ENCODE measurements at regions not wholly inside any gene's neighbourhood (a gene's known extent, or its start where the extent isn't known, plus 50 kb on each side); places are given as distances from the start of the nearest gene placed in this dataset.

DNA sequence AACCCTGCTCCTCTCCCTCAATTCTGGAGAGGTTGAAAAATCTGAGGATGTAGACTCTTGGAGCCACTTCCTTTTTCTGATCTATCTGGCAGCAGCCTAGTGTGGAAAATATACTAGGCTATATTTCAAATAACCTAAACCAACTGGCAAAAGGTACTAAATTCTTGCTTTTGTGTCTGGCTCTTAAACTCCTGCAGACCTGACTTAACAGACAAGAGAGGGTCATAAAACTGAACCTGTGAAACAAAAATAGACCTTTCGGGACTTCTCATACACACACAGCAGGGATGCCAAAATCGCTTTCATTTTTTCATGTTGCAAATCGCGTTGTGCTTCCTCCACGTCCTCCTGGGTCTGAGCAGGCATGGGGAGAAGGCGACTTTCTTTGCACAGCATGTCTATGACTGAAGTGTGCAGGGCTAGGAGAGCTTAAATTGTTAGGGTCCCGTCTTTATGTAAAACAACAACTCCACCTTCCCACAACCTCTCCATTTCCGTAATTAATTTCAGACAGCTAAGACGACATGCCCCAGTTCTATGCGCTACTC, 520.7 kb upstream of the PSMD7 start:
- H3K27ac ChIP-seq = no peak overlapping the region
- H3K36me3 ChIP-seq = no peaks in the 10 kb centered on the region
- intact Hi-C loops (cut with DNase I) = no loop called here
- no peaks in the 10 kb centered on the region for H3K9me3 ChIP-seq
- H3K27me3 ChIP-seq = no peaks in the 10 kb centered on the region
- no peaks in the 10 kb centered on the region for H3K4me1 ChIP-seq
- no peak overlapping the region for H3K4me3 ChIP-seq
- no peak for DNase-seq (ENCODE audit: extremely low spot score in 2 of 2)
- TF ChIP-seq POLR2A (IDR thresholded peaks at IDR 0.05) (no peak), CTCF (IDR thresholded peaks at IDR 0.05) (no peak), POLR2AphosphoS5 (IDR thresholded peaks at IDR 0.05; ENCODE audit: insufficient read depth in 1 of 2, low read depth in 1 of 2) (no peak)

DNA sequence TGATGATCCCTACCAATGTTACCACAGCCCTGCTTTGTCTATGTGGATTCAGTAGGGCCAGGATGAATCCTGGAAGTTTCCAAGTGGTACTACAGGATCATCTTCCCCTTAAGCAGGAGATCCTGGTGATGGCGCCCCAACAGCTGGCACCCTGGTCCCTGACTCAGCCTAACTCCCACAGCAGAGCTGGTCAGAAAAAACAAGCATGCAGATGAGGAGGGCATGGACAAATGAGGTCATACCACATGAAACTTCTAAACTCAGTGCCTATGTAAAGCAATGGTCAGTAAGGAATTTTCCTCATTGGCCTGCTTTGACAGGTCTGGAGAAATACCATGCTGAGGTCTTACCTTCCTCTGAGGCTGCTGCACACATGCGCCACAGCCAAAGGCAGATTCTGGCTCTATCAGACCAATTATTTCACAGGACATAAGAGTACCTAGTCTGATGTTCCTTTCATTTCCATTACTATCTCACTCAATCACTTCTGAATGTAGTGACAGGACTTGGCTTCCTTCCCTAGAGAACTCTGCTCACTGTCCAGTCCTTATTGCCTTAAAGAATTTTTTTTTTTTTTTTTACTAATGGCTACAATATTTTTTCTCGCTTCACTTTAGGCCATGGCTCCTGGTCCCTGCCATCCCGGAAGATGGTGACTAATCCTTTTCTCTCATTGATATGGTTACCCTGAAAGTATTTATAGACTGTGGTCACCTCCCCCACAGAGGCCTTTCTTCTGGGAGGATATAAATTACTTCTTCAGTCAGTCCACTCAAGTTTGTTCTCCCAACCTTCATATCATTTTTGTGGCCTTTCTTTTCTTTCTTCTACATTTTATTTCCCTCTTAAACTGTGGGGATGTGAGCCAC, 525.2 kb upstream of the PSMD7 start:
- H3K4me1 ChIP-seq = no peaks in the 10 kb centered on the region

GRCh38 chr16:73768786-73769203, 527.8 kb upstream of the PSMD7 start:
- no peak for DNase-seq (ENCODE audit: extremely low spot score in 2 of 2)
- TF ChIP-seq POLR2AphosphoS5 (IDR thresholded peaks at IDR 0.05; ENCODE audit: insufficient read depth in 1 of 2, low read depth in 1 of 2) (no peak), CTCF (IDR thresholded peaks at IDR 0.05) (no peak), POLR2A (IDR thresholded peaks at IDR 0.05) (no peak)
- no peak overlapping the region for H3K27ac ChIP-seq
- H3K36me3 ChIP-seq = no peaks in the 10 kb centered on the region
- no peaks in the 10 kb centered on the region for H3K4me1 ChIP-seq
- no peaks in the 10 kb centered on the region for H3K27me3 ChIP-seq
- H3K9me3 ChIP-seq = no peaks in the 10 kb centered on the region
- no peak overlapping the region for H3K4me3 ChIP-seq
- intact Hi-C loops (cut with DNase I) = no loop called here

More for the DNA sequence above, 525.2 kb upstream of the PSMD7 start:
- no peaks in the 10 kb centered on the region for H3K27me3 ChIP-seq
- intact Hi-C loops (cut with DNase I) = no loop called here
- no peaks in the 10 kb centered on the region for H3K9me3 ChIP-seq
- no peak for DNase-seq (ENCODE audit: extremely low spot score in 2 of 2)
- H3K27ac ChIP-seq = no peak overlapping the region
- no peak overlapping the region for H3K4me3 ChIP-seq
- H3K36me3 ChIP-seq = no peaks in the 10 kb centered on the region
- TF ChIP-seq CTCF (IDR thresholded peaks at IDR 0.05) = no peak
- no peak for TF ChIP-seq POLR2A (IDR thresholded peaks at IDR 0.05)
- no peak for TF ChIP-seq POLR2AphosphoS5 (IDR thresholded peaks at IDR 0.05; ENCODE audit: insufficient read depth in 1 of 2, low read depth in 1 of 2)

DNA sequence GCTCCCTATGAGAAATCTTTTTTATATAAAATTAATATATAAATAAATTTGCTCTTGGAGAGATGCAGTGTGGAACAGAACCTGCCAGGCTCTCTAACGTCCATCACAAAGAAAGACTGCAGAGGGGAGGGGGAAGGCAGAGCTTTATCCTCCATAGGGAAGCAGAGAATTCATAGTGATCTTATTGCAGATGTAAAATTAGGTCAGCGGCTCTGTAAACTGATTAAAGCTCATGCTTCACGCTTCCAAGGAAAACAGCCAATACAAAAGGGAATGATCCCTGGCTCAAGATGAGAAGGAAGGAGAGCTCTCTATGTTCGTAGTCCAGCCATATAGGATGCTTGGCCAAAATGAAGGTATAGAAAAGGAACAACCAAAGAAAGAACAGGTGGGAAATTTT, 532.3 kb upstream of the PSMD7 start:
- intact Hi-C loops (cut with DNase I) = no loop called here
- Histone ChIP-seq H3K27me3 (no peaks in the 10 kb centered on the region), H3K4me3 (no peak overlapping the region), H3K36me3 (no peaks in the 10 kb centered on the region), H3K4me1 (no peaks in the 10 kb centered on the region), H3K27ac (no peak overlapping the region), H3K9me3 (no peaks in the 10 kb centered on the region)
- no peak for DNase-seq (ENCODE audit: extremely low spot score in 2 of 2)
- TF ChIP-seq POLR2A (IDR thresholded peaks at IDR 0.05) (no peak), CTCF (IDR thresholded peaks at IDR 0.05) (no peak), POLR2AphosphoS5 (IDR thresholded peaks at IDR 0.05; ENCODE audit: insufficient read depth in 1 of 2, low read depth in 1 of 2) (no peak)

Data from vagina (tissue), 2 donors.